Left hindlimb (tissue), 1 donor: ENCODE measurements at regions not wholly inside any gene's neighbourhood (a gene's known extent, or its start where the extent isn't known, plus 50 kb on each side); places are given as distances from the start of the nearest gene placed in this dataset.

ENCODE experiments used
- DNase-seq: peaks from one replicate; pipeline ENCODE4 v3.0.0-alpha.2; 2018

GRCh38 chr4:152109531-152110509 lies 349.0 kb upstream of the GATB start:
- DNase-seq, result no peak

GRCh38 chr4:152107736-152108500 lies 347.1 kb upstream of the GATB start:
- no peak for DNase-seq

- DNase-seq, result no peak
These were observed 346.0 kb upstream of the GATB start for GRCh38 chr4:152106781-152107321.

- DNase-seq, result peak; percentile 73
These were observed 345.4 kb upstream of the GATB start for GRCh38 chr4:152106113-152106763.

GRCh38 chr4:152104901-152105357 lies 344.1 kb upstream of the GATB start:
- no peak for DNase-seq

- DNase-seq, result no peak
These were observed 343.5 kb upstream of the GATB start for GRCh38 chr4:152104356-152104755.

GRCh38 chr4:152103181-152103901 lies 342.5 kb upstream of the GATB start:
- no peak for DNase-seq

- DNase-seq, result no peak
These were observed 341.7 kb upstream of the GATB start for GRCh38 chr4:152102436-152103000.

- no peak for DNase-seq
These were observed 341.0 kb upstream of the GATB start for GRCh38 chr4:152101556-152102435.

- no peak for DNase-seq
These were observed 339.8 kb upstream of the GATB start for GRCh38 chr4:152100379-152101201.

GRCh38 chr4:152099981-152100378 lies 339.2 kb upstream of the GATB start:
- no peak for DNase-seq

- no peak for DNase-seq
These were observed 338.7 kb upstream of the GATB start for GRCh38 chr4:152099555-152099954.

- no peak for DNase-seq
These were observed 338.2 kb upstream of the GATB start for GRCh38 chr4:152099061-152099425.

GRCh38 chr4:152098365-152099060 lies 337.7 kb upstream of the GATB start:
- no peak for DNase-seq

- no peak for DNase-seq
These were observed 336.6 kb upstream of the GATB start for GRCh38 chr4:152097371-152097770.

- no peak for DNase-seq
These were observed 334.9 kb upstream of the GATB start for GRCh38 chr4:152095701-152096070.

GRCh38 chr4:152094970-152095700 lies 334.3 kb upstream of the GATB start:
- no peak for DNase-seq

GRCh38 chr4:152091405-152091804 lies 330.6 kb upstream of the GATB start:
- DNase-seq, result no peak

- no peak for DNase-seq
These were observed 329.7 kb upstream of the GATB start for GRCh38 chr4:152090543-152090942.
